Left renal cortex interstitium (tissue), 4 donors: ENCODE measurements at regions not wholly inside any gene's neighbourhood (a gene's known extent, or its start where the extent isn't known, plus 50 kb on each side); places are given as distances from the start of the nearest gene placed in this dataset.

ENCODE experiments used
- DNase-seq, 4 donors: peaks; one replicate each; pipeline ENCODE4 v3.0.0-alpha.2; 2013; ENCODE audit warnings: low read depth in 4 of 4, low spot score in 2 of 4, missing footprints in 1 of 4

GRCh38 chr5:85168474-85168873 is 783.8 kb upstream of the EDIL3 start:
- no peak for DNase-seq

- no peak for DNase-seq
Observed at GRCh38 chr5:85170183-85170582, 785.5 kb upstream of the EDIL3 start.

- no peak for DNase-seq
Observed at GRCh38 chr5:85173469-85173868, 788.8 kb upstream of the EDIL3 start.

- DNase-seq = no peak
Observed at GRCh38 chr5:85182344-85182743, 797.7 kb upstream of the EDIL3 start.

GRCh38 chr5:85204289-85204688 is 819.6 kb upstream of the EDIL3 start:
- no peak for DNase-seq

- no peak for DNase-seq
Observed at GRCh38 chr5:85205430-85205829, 820.8 kb upstream of the EDIL3 start.

- DNase-seq = no peak
Observed at GRCh38 chr5:85225388-85225787, 840.7 kb upstream of the EDIL3 start.

- DNase-seq = no peak
Observed at GRCh38 chr5:85249204-85249603, 864.5 kb upstream of the EDIL3 start.

- no peak for DNase-seq
Observed at GRCh38 chr5:85263125-85263524, 878.4 kb upstream of the EDIL3 start.

GRCh38 chr5:85266692-85267091 is 882.0 kb upstream of the EDIL3 start:
- DNase-seq = no peak

GRCh38 chr5:85268194-85268593 is 883.5 kb upstream of the EDIL3 start:
- no peak for DNase-seq

GRCh38 chr5:85278193-85278592 is 893.5 kb upstream of the EDIL3 start:
- no peak for DNase-seq

GRCh38 chr5:85288914-85289313 is 904.2 kb upstream of the EDIL3 start:
- no peak for DNase-seq

- no peak for DNase-seq
Observed at GRCh38 chr5:85293145-85293785, 908.6 kb upstream of the EDIL3 start.

GRCh38 chr5:85304524-85304923 is 919.8 kb upstream of the EDIL3 start:
- no peak for DNase-seq

GRCh38 chr5:85305766-85306165 is 921.1 kb upstream of the EDIL3 start:
- DNase-seq = no peak

- DNase-seq = no peak
Observed at GRCh38 chr5:85311536-85311935, 926.9 kb upstream of the EDIL3 start.

- no peak for DNase-seq
Observed at GRCh38 chr5:85320495-85320894, 935.8 kb upstream of the EDIL3 start.

GRCh38 chr5:85333276-85333675 is 948.6 kb upstream of the EDIL3 start:
- no peak for DNase-seq

- DNase-seq = no peak
Observed at GRCh38 chr5:85337435-85337834, 952.8 kb upstream of the EDIL3 start.

GRCh38 chr5:85340790-85341189 is 956.1 kb upstream of the EDIL3 start:
- no peak for DNase-seq

GRCh38 chr5:85345818-85346217 is 961.1 kb upstream of the EDIL3 start:
- no peak for DNase-seq

- DNase-seq = no peak
Observed at GRCh38 chr5:85357309-85357708, 972.6 kb upstream of the EDIL3 start.
